ENCODE measurements at regions not wholly inside any gene's neighbourhood (a gene's known extent, or its start where the extent isn't known, plus 50 kb on each side); places are given as distances from the start of the nearest gene placed in this dataset.
A peak's percentile ranks its signal among the peaks of the same experiment; 100 is the strongest.
"Not testable (repeated sequence)": the region's sequence is repeated elsewhere in the genome, so short reads cannot be mapped to it uniquely, and the experiment has no call there.

GRCh38 chr15:20376872-20377271 is 164.7 kb downstream of the GOLGA6L6 start:
- H3K27me3 ChIP-seq (ENCODE audit: insufficient read depth, low read length): no peaks in the 10 kb centered on the region
- DNase-seq (ENCODE audit: low read depth): no peak
- no peaks in the 10 kb centered on the region for H3K27me3 Mint-ChIP-seq (ENCODE audit: low read depth, unreplicated experiment)
- H3K4me1 Mint-ChIP-seq (ENCODE audit: low read depth, unreplicated experiment): no peaks in the 10 kb centered on the region
- no peak overlapping the region for H2AFZ ChIP-seq (ENCODE audit: low read depth, low read length)
- no peaks in the 10 kb centered on the region for H3K36me3 Mint-ChIP-seq (ENCODE audit: low read depth, unreplicated experiment)
- no peak overlapping the region for H3K4me3 Mint-ChIP-seq (ENCODE audit: unreplicated experiment)
- H3K9ac ChIP-seq (ENCODE audit: low read length): no peak overlapping the region
- no peaks in the 10 kb centered on the region for H3K36me3 ChIP-seq (ENCODE audit: insufficient read depth, low read length)
- H3K4me3 ChIP-seq (ENCODE audit: insufficient read depth, low read depth, low read length): no peak overlapping the region
- TF ChIP-seq EZH2 (IDR thresholded peaks at IDR 0.05; ENCODE audit: insufficient read depth, low read length): no peak
- no peak for TF ChIP-seq CTCF (IDR thresholded peaks at IDR 0.05; ENCODE audit: insufficient read depth, low read depth, low read length)
- H3K4me1 ChIP-seq (ENCODE audit: insufficient read depth, low read length): no peaks in the 10 kb centered on the region
- no peak overlapping the region for H3K27ac Mint-ChIP-seq (ENCODE audit: unreplicated experiment)
- no peak overlapping the region for H3K27ac ChIP-seq (ENCODE audit: low read depth, low read length)
- H3K4me2 ChIP-seq (ENCODE audit: low read length): no peak overlapping the region
- H3K79me2 ChIP-seq (ENCODE audit: insufficient read depth, low read length): no peaks in the 10 kb centered on the region
- no peaks in the 10 kb centered on the region for H3K9me3 Mint-ChIP-seq (ENCODE audit: unreplicated experiment)
- H4K20me1 ChIP-seq (ENCODE audit: insufficient read depth, low read length): no peaks in the 10 kb centered on the region
- no peak for FAIRE-seq
- H3K9me3 ChIP-seq (ENCODE audit: insufficient read depth, low read depth, low read length): peaks cover 8% of the 10 kb centered on the region

- not testable (repeated sequence) for FAIRE-seq; H4K20me1 ChIP-seq (ENCODE audit: insufficient read depth, low read length); H3K27me3 Mint-ChIP-seq (ENCODE audit: low read depth, unreplicated experiment); H3K9ac ChIP-seq (ENCODE audit: low read length); H3K36me3 ChIP-seq (ENCODE audit: insufficient read depth, low read length); DNase-seq (ENCODE audit: low read depth); H3K4me2 ChIP-seq (ENCODE audit: low read length); H3K27me3 ChIP-seq (ENCODE audit: insufficient read depth, low read length); H3K4me3 ChIP-seq (ENCODE audit: insufficient read depth, low read depth, low read length); H3K79me2 ChIP-seq (ENCODE audit: insufficient read depth, low read length); H3K4me3 Mint-ChIP-seq (ENCODE audit: unreplicated experiment); H3K27ac ChIP-seq (ENCODE audit: low read depth, low read length); H3K4me1 Mint-ChIP-seq (ENCODE audit: low read depth, unreplicated experiment); H2AFZ ChIP-seq (ENCODE audit: low read depth, low read length); H3K9me3 ChIP-seq (ENCODE audit: insufficient read depth, low read depth, low read length); H3K9me3 Mint-ChIP-seq (ENCODE audit: unreplicated experiment); H3K4me1 ChIP-seq (ENCODE audit: insufficient read depth, low read length); H3K36me3 Mint-ChIP-seq (ENCODE audit: low read depth, unreplicated experiment); H3K27ac Mint-ChIP-seq (ENCODE audit: unreplicated experiment)
Measured at GRCh38 chr15:20372416-20372815, 169.2 kb downstream of the GOLGA6L6 start.

GRCh38 chr15:20369500-20369899 is 172.1 kb downstream of the GOLGA6L6 start:
- no peaks in the 10 kb centered on the region for H3K27me3 ChIP-seq (ENCODE audit: insufficient read depth, low read length)
- no peak overlapping the region for H3K4me2 ChIP-seq (ENCODE audit: low read length)
- no peaks in the 10 kb centered on the region for H3K79me2 ChIP-seq (ENCODE audit: insufficient read depth, low read length)
- no peak for DNase-seq (ENCODE audit: low read depth)
- FAIRE-seq: peak; percentile 13
- Mint-ChIP-seq H3K4me1 (ENCODE audit: low read depth, unreplicated experiment) (no peaks in the 10 kb centered on the region), H3K27ac (ENCODE audit: unreplicated experiment) (no peak overlapping the region), H3K9me3 (ENCODE audit: unreplicated experiment) (no peaks in the 10 kb centered on the region), H3K36me3 (ENCODE audit: low read depth, unreplicated experiment) (no peaks in the 10 kb centered on the region), H3K4me3 (ENCODE audit: unreplicated experiment) (no peak overlapping the region), H3K27me3 (ENCODE audit: low read depth, unreplicated experiment) (no peaks in the 10 kb centered on the region)
- no peaks in the 10 kb centered on the region for H3K4me1 ChIP-seq (ENCODE audit: insufficient read depth, low read length)
- TF ChIP-seq EZH2 (IDR thresholded peaks at IDR 0.05; ENCODE audit: insufficient read depth, low read length) (no peak), CTCF (IDR thresholded peaks at IDR 0.05; ENCODE audit: insufficient read depth, low read depth, low read length) (no peak)
- H3K9ac ChIP-seq (ENCODE audit: low read length): no peak overlapping the region
- no peak overlapping the region for H3K4me3 ChIP-seq (ENCODE audit: insufficient read depth, low read depth, low read length)
- no peak overlapping the region for H3K27ac ChIP-seq (ENCODE audit: low read depth, low read length)
- no peak overlapping the region for H2AFZ ChIP-seq (ENCODE audit: low read depth, low read length)
- peaks cover 3% of the 10 kb centered on the region for H3K9me3 ChIP-seq (ENCODE audit: insufficient read depth, low read depth, low read length)
- H4K20me1 ChIP-seq (ENCODE audit: insufficient read depth, low read length): no peaks in the 10 kb centered on the region
- H3K36me3 ChIP-seq (ENCODE audit: insufficient read depth, low read length): no peaks in the 10 kb centered on the region
